Fibroblast of lung (primary cell): ENCODE measurements at regions not wholly inside any gene's neighbourhood (a gene's known extent, or its start where the extent isn't known, plus 50 kb on each side); places are given as distances from the start of the nearest gene placed in this dataset.
A peak's percentile ranks its signal among the peaks of the same experiment; 100 is the strongest.

Source experiments
- DNase-seq, 2 donors: peaks; one replicate each; pipeline versions ENCODE4 v3.0.0 to v3.0.0-alpha.2; 2010; ENCODE audit warnings: low read depth in 2 of 2
- H2AFZ ChIP-seq: 2 replicates; pipeline ENCODE4 v1.5.1; 2012; ENCODE audit warnings: low read length, control low read depth, inconsistent platforms
- H3K27ac ChIP-seq: 2 replicates; pipeline ENCODE4 v1.5.1; 2011; ENCODE audit warnings: low read length, control low read depth; ENCODE audit not compliant: insufficient read depth
- H3K27me3 ChIP-seq: 2 replicates; pipeline ENCODE4 v1.5.1; 2011; ENCODE audit warnings: mild to moderate bottlenecking, low read length; ENCODE audit not compliant: control insufficient read depth, insufficient read depth
- H3K36me3 ChIP-seq: 2 replicates; pipeline ENCODE4 v1.5.1; 2011; ENCODE audit warnings: low read length; ENCODE audit not compliant: control insufficient read depth, insufficient read depth
- H3K4me1 ChIP-seq: 2 replicates; pipeline ENCODE4 v1.5.1; 2011; ENCODE audit warnings: low read length; ENCODE audit not compliant: control insufficient read depth, insufficient read depth; ENCODE audit errors: extremely low read depth
- H3K4me2 ChIP-seq: 2 replicates; pipeline ENCODE4 v1.5.1; 2011; ENCODE audit warnings: low read length, control low read depth; ENCODE audit not compliant: insufficient read depth; ENCODE audit errors: extremely low read depth
- H3K4me3 ChIP-seq, 4 experiments: fragments of 200-600 bp in 1 of 4; sonication (generic) in 1 of 4; replicated peaks in 1 of 4; 2 replicates each; pipeline ENCODE4 v1.5.1; 2011 to 2016; ENCODE audit warnings: low read length in 4 of 4, low read depth in 3 of 4, mild to moderate bottlenecking in 3 of 4, control low read depth in 2 of 4, inconsistent platforms in 1 of 4, mixed read lengths in 1 of 4; ENCODE audit not compliant: insufficient read depth in 1 of 4; ENCODE audit errors: control extremely low read depth in 1 of 4
- H3K79me2 ChIP-seq: 2 replicates; pipeline ENCODE4 v1.5.1; 2012; ENCODE audit warnings: mild to moderate bottlenecking, low read length, inconsistent platforms; ENCODE audit not compliant: control insufficient read depth, insufficient read depth
- H3K9ac ChIP-seq: 2 replicates; pipeline ENCODE4 v1.5.1; 2011; ENCODE audit warnings: mild to moderate bottlenecking, low read length, control low read depth; ENCODE audit not compliant: insufficient read depth
- H3K9me3 ChIP-seq: 2 replicates; pipeline ENCODE4 v1.5.1; 2012; ENCODE audit warnings: low read depth, low read length; ENCODE audit not compliant: control insufficient read depth, insufficient read depth
- H4K20me1 ChIP-seq: 2 replicates; pipeline ENCODE4 v1.5.1; 2011; ENCODE audit warnings: low read length; ENCODE audit not compliant: control insufficient read depth, insufficient read depth; ENCODE audit errors: extremely low read depth
- EZH2 ChIP-seq: IDR thresholded peaks from 2 replicates; pipeline ENCODE4 v1.5.1; 2012; ENCODE audit warnings: low read length, control low read depth, mild to moderate bottlenecking; ENCODE audit errors: missing control alignments
- TF ChIP-seq, protein P1 (sequence below), 2 donors: IDR thresholded peaks in 1 of 2; conservative IDR thresholded peaks in 1 of 2; 1 replicate in 1 of 2; 2 replicates in 1 of 2; pipeline ENCODE4 v1.5.1; 2011 to 2012; ENCODE audit warnings: low read length in 2 of 2, control low read depth in 1 of 2, inconsistent platforms in 1 of 2, low read depth in 1 of 2, mild to moderate bottlenecking in 1 of 2

DNA sequence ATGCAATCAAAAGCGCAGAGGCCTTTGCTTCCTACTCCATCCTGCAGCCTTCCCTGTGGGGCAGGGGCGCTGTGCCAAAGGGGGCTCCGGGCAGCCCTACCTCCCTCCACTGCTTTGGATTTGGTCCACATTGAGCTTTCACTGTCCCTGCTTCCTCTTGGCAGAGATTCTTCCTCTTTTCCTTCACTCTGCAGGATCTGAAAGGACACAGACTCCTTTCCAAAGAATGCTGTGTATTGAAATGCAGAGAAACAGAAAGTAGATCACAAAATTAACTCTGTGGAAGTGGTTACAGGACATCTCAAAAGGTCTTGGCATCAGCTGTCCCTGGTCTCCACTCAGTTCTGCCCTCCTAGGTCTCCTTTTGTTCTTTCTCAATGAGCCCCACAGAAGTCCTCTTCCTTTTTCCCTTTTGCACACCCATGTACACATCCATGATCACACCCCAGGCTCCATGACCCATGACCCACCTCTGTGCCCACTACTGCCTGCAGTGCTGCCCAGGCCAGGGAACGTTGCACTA lies 64.1 kb downstream of the CCR1 start:
- Histone ChIP-seq H3K27ac (no peak overlapping the region), H3K36me3 (no peaks in the 10 kb centered on the region), H3K27me3 (no peaks in the 10 kb centered on the region), H3K9ac (no peak overlapping the region), H4K20me1 (no peaks in the 10 kb centered on the region), H3K4me1 (no peaks in the 10 kb centered on the region), H3K4me2 (no peak overlapping the region), H3K79me2 (no peaks in the 10 kb centered on the region), H2AFZ (peak overlapping the region; percentile 13), H3K4me3 (no peak overlapping the region), H3K9me3 (no peaks in the 10 kb centered on the region)
- no peak for DNase-seq
- TF ChIP-seq, protein P1, sequence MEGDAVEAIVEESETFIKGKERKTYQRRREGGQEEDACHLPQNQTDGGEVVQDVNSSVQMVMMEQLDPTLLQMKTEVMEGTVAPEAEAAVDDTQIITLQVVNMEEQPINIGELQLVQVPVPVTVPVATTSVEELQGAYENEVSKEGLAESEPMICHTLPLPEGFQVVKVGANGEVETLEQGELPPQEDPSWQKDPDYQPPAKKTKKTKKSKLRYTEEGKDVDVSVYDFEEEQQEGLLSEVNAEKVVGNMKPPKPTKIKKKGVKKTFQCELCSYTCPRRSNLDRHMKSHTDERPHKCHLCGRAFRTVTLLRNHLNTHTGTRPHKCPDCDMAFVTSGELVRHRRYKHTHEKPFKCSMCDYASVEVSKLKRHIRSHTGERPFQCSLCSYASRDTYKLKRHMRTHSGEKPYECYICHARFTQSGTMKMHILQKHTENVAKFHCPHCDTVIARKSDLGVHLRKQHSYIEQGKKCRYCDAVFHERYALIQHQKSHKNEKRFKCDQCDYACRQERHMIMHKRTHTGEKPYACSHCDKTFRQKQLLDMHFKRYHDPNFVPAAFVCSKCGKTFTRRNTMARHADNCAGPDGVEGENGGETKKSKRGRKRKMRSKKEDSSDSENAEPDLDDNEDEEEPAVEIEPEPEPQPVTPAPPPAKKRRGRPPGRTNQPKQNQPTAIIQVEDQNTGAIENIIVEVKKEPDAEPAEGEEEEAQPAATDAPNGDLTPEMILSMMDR (conservative IDR thresholded peaks at IDR 0.05 in 1 of 2, IDR thresholded peaks at IDR 0.05 in 1 of 2; ENCODE audit: low read depth in 1 of 2, low read length in 2 of 2), result no peak
- TF ChIP-seq EZH2, result no peak

DNA sequence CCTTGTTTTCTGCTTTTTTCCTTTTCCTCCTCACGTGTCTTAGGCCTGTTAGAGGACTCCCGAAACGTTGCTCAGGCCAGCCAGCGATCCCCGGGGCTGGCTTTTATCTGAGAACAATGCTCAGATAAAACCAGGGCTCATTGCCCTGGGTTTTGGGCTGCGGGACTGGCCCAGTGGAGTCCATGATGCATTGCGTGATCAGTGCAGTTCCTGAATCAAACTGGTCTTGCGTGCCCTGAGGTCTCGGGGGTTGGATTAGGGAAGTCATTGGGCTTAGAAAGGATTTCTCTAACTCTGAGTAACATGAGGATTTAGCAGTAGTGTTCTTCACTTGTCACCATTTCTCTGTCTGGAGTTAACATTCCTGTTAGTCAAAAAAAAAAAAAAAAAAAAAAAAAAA lies 66.3 kb downstream of the CCR1 start:
- Histone ChIP-seq H3K27me3 (no peaks in the 10 kb centered on the region), H3K27ac (no peak overlapping the region), H3K4me1 (no peaks in the 10 kb centered on the region), H2AFZ (no peak overlapping the region), H3K9me3 (no peaks in the 10 kb centered on the region), H4K20me1 (no peaks in the 10 kb centered on the region), H3K79me2 (no peaks in the 10 kb centered on the region), H3K9ac (no peak overlapping the region), H3K36me3 (no peaks in the 10 kb centered on the region), H3K4me2 (no peak overlapping the region), H3K4me3 (no peak overlapping the region)
- no peak for DNase-seq
- no peak for TF ChIP-seq EZH2
- TF ChIP-seq, protein P1 (conservative IDR thresholded peaks at IDR 0.05 in 1 of 2, IDR thresholded peaks at IDR 0.05 in 1 of 2; ENCODE audit: low read depth in 1 of 2, low read length in 2 of 2), result no peak

DNA sequence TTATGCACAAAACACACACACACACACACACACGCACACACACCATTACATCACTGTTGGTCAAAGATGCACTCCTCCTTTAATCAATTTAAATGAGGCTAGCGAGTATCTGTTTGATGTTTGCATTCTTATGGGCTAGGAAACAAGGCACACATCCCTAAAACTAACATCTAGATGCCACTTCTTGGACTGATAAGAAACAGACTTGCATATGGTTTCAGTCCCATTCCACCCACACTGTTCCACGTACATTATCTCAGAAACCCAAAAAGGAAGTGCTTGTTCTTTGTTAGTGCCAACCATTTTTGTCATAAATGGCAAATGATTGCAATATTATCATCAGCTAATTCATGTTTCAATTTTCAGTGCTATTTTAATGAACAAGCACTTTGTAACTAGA lies 69.5 kb downstream of the CCR1 start:
- no peak overlapping the region for H3K4me2 ChIP-seq
- H4K20me1 ChIP-seq, result no peaks in the 10 kb centered on the region
- TF ChIP-seq, protein P1 (conservative IDR thresholded peaks at IDR 0.05 in 1 of 2, IDR thresholded peaks at IDR 0.05 in 1 of 2; ENCODE audit: low read depth in 1 of 2, low read length in 2 of 2), result no peak
- no peak for TF ChIP-seq EZH2
- H2AFZ ChIP-seq, result no peak overlapping the region
- no peak overlapping the region for H3K27ac ChIP-seq
- no peaks in the 10 kb centered on the region for H3K4me1 ChIP-seq
- DNase-seq, result no peak
- no peaks in the 10 kb centered on the region for H3K36me3 ChIP-seq
- no peaks in the 10 kb centered on the region for H3K9me3 ChIP-seq
- H3K27me3 ChIP-seq, result no peaks in the 10 kb centered on the region
- H3K4me3 ChIP-seq, result no peak overlapping the region
- H3K9ac ChIP-seq, result no peak overlapping the region
- no peaks in the 10 kb centered on the region for H3K79me2 ChIP-seq
